ENCODE measurements at regions not wholly inside any gene's neighbourhood (a gene's known extent, or its start where the extent isn't known, plus 50 kb on each side); places are given as distances from the start of the nearest gene placed in this dataset.

GRCh38 chr1:3954170-3955169 is 54.4 kb upstream of the C1orf174 start:
- ATAC-seq, result no peak

- ATAC-seq, result no peak
These were observed 55.2 kb upstream of the C1orf174 start for GRCh38 chr1:3955196-3955772.

GRCh38 chr1:3956527-3957170 is 56.6 kb upstream of the C1orf174 start:
- ATAC-seq, result peak; percentile 56

- no peak for ATAC-seq
These were observed 59.3 kb upstream of the C1orf174 start for GRCh38 chr1:3959361-3959760.

GRCh38 chr1:3963554-3963953 is 63.5 kb upstream of the C1orf174 start:
- ATAC-seq, result no peak

GRCh38 chr1:3965693-3966092 is 65.6 kb upstream of the C1orf174 start:
- ATAC-seq, result no peak

GRCh38 chr1:3968851-3969250 is 68.8 kb upstream of the C1orf174 start:
- ATAC-seq, result no peak

GRCh38 chr1:3971981-3972380 is 71.9 kb upstream of the C1orf174 start:
- ATAC-seq, result no peak

GRCh38 chr1:3975903-3976630 is 76.0 kb upstream of the C1orf174 start:
- no peak for ATAC-seq

GRCh38 chr1:3976821-3977220 is 76.7 kb upstream of the C1orf174 start:
- no peak for ATAC-seq

- ATAC-seq, result no peak
These were observed 78.3 kb upstream of the C1orf174 start for GRCh38 chr1:3978196-3978989.

GRCh38 chr1:3978990-3979325 is 78.9 kb upstream of the C1orf174 start:
- ATAC-seq, result no peak

- ATAC-seq, result no peak
These were observed 81.2 kb upstream of the C1orf174 start for GRCh38 chr1:3981261-3981660.

- peak; percentile 26 for ATAC-seq
These were observed 81.9 kb upstream of the C1orf174 start for GRCh38 chr1:3981746-3982505.

- no peak for ATAC-seq
These were observed 83.1 kb upstream of the C1orf174 start for GRCh38 chr1:3983181-3983580.

- no peak for ATAC-seq
These were observed 84.5 kb upstream of the C1orf174 start for GRCh38 chr1:3984586-3984985.

- ATAC-seq, result no peak
These were observed 86.7 kb upstream of the C1orf174 start for GRCh38 chr1:3986686-3987218.

GRCh38 chr1:3987669-3988235 is 87.7 kb upstream of the C1orf174 start:
- no peak for ATAC-seq

- no peak for ATAC-seq
These were observed 88.4 kb upstream of the C1orf174 start for GRCh38 chr1:3988431-3988830.

GRCh38 chr1:3989465-3989864 is 89.4 kb upstream of the C1orf174 start:
- no peak for ATAC-seq

GRCh38 chr1:3992103-3992556 is 92.1 kb upstream of the C1orf174 start:
- ATAC-seq, result no peak
